AG04450 (cell line): ENCODE measurements at regions not wholly inside any gene's neighbourhood (a gene's known extent, or its start where the extent isn't known, plus 50 kb on each side); places are given as distances from the start of the nearest gene placed in this dataset.

Experiments
- CTCF ChIA-PET: fragments of 300-600, 350-600 bp; formaldehyde crosslinking; extraction: SDS; loops from one replicate; lab custom pipeline; 2022; ENCODE audit warnings: antibody characterized with exemption, inconsistent platforms; lab: Charles Lee
- POLR2A ChIA-PET: fragments of 350-600 bp; formaldehyde crosslinking; extraction: SDS; loops from one replicate; lab custom pipeline; 2021; ENCODE audit warnings: antibody characterized with exemption, inconsistent platforms; lab: Yijun Ruan, JAX
- DNase-seq: peaks from one replicate; pipeline ENCODE4 v3.0.0-alpha.2; 2011; ENCODE audit warnings: low read depth, low spot score
- H3K27ac ChIP-seq: one replicate; pipeline ENCODE4 v1.5.1; 2012; ENCODE audit warnings: low read depth, low read length, control low read depth
- H3K27me3 ChIP-seq: one replicate; pipeline ENCODE4 v1.6.0; 2012; ENCODE audit warnings: low read length; ENCODE audit not compliant: control insufficient read depth, insufficient read depth
- H3K4me3 ChIP-seq: 2 replicates; pipeline ENCODE4 v1.5.1; 2011; ENCODE audit warnings: mild to moderate bottlenecking, low read depth, low read length, control low read depth
- H3K9me3 ChIP-seq: 2 replicates; pipeline ENCODE4 v1.5.1; 2012; ENCODE audit warnings: low read length; ENCODE audit not compliant: control insufficient read depth, insufficient read depth
- TF ChIP-seq, protein P1 (sequence below): IDR thresholded peaks from 2 replicates; pipeline ENCODE4 v1.5.1; 2011; ENCODE audit warnings: low read depth, low read length, control low read depth, inconsistent platforms

DNA sequence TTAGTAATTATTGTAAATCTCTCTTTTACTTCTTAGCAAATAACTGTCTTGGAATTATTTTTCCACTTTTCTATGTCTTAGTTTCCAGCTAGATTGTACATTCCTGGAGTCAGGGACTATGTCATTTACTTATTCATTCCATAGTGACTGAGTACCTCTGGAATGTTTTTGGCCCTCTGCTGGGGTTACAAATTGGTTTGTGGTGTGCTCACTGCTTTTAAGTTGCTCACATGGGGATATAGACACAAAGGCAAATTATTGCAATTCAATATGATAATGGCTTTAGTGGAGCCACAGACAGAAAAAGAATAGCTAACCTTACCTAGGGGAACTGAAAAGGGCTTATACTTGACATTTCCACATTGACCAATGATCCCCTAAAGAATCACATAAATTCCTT is 63.7 kb upstream of the PDGFRA start:
- TF ChIP-seq, protein P1, sequence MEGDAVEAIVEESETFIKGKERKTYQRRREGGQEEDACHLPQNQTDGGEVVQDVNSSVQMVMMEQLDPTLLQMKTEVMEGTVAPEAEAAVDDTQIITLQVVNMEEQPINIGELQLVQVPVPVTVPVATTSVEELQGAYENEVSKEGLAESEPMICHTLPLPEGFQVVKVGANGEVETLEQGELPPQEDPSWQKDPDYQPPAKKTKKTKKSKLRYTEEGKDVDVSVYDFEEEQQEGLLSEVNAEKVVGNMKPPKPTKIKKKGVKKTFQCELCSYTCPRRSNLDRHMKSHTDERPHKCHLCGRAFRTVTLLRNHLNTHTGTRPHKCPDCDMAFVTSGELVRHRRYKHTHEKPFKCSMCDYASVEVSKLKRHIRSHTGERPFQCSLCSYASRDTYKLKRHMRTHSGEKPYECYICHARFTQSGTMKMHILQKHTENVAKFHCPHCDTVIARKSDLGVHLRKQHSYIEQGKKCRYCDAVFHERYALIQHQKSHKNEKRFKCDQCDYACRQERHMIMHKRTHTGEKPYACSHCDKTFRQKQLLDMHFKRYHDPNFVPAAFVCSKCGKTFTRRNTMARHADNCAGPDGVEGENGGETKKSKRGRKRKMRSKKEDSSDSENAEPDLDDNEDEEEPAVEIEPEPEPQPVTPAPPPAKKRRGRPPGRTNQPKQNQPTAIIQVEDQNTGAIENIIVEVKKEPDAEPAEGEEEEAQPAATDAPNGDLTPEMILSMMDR, result peak; percentile 21; the same call in 1 of the 2 replicates
- peak; percentile 78 for DNase-seq
- Histone ChIP-seq H3K27ac (no peak overlapping the region), H3K4me3 (no peak overlapping the region), H3K9me3 (no peaks in the 10 kb centered on the region), H3K27me3 (no peaks in the 10 kb centered on the region)
- ChIA-PET CTCF (no interaction called here), POLR2A (interaction anchor here (0.8 kb wide), 1 partner anchor 94 kb away, joined by 3 read pairs; no protein-coding TSS in a partner anchor)

DNA sequence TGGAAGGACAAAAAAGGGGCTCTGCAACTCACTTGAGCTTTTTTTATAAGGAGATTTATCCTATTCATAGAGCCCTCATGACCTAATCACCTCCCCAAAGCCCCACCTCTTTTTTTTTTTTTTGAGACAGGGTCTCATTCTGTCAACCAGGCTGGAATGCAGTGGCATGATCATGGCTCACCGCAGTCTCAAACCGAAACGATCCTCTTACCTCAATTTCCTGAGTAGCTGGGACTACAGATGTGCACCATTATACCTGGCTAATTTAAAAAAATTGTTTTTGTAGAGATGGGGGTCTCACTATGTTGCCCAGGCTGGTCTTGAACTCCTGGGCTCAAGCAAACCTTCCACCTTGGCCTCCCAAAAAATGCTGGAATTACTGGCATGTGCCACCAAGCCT is 61.6 kb upstream of the PDGFRA start:
- H3K9me3 ChIP-seq, result no peaks in the 10 kb centered on the region
- POLR2A ChIA-PET, result no interaction called here
- DNase-seq, result no peak
- TF ChIP-seq, protein P1, result no peak
- H3K4me3 ChIP-seq, result no peak overlapping the region
- H3K27me3 ChIP-seq, result no peaks in the 10 kb centered on the region
- H3K27ac ChIP-seq, result no peak overlapping the region
- CTCF ChIA-PET, result no interaction called here

DNA sequence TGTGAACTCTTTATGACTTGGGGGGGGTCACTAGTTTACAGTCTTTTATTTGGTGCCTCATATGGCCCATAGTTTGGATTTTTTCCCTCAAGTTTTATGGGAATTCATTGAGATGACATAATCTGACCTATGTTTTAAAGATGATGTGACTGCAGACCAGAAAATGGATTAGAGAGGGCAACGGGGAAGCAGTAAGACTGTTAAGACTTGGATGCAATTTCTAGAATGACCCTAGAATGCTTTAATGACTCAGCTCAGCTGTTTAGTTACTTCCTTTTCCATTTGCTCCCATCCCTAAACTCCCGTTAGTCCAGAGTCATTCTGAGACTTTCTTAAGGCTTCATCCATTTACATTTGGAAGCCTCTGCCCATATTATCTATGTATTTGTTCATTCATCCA is 59.9 kb upstream of the PDGFRA start:
- TF ChIP-seq, protein P1, result no peak
- ChIA-PET POLR2A (no interaction called here), CTCF (no interaction called here)
- no peak for DNase-seq
- Histone ChIP-seq H3K4me3 (no peak overlapping the region), H3K27me3 (no peaks in the 10 kb centered on the region), H3K27ac (no peak overlapping the region), H3K9me3 (no peaks in the 10 kb centered on the region)

DNA sequence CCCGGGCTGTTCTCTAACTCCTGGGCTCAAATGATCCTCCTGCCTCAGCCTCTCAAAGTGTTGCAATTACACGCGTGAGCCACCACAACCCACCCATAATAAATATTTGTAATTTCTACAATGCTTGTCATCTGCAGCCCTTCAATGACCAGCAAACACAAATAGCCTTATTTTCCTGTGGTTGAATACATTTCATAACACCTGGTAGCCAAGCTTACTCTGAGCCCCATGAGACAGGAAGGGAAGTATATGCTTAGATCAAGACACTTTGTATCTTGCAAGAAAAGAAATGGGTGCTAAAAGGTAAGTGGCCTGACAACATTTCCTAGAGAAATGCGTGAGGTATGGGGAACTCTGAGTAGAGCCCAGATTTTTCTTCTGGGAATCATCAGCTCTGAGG is 56.9 kb upstream of the PDGFRA start:
- no peak for DNase-seq
- POLR2A ChIA-PET, result no interaction called here
- TF ChIP-seq, protein P1, result no peak
- H3K27ac ChIP-seq, result no peak overlapping the region
- no peak overlapping the region for H3K4me3 ChIP-seq
- no peaks in the 10 kb centered on the region for H3K9me3 ChIP-seq
- CTCF ChIA-PET, result no interaction called here
- no peaks in the 10 kb centered on the region for H3K27me3 ChIP-seq

DNA sequence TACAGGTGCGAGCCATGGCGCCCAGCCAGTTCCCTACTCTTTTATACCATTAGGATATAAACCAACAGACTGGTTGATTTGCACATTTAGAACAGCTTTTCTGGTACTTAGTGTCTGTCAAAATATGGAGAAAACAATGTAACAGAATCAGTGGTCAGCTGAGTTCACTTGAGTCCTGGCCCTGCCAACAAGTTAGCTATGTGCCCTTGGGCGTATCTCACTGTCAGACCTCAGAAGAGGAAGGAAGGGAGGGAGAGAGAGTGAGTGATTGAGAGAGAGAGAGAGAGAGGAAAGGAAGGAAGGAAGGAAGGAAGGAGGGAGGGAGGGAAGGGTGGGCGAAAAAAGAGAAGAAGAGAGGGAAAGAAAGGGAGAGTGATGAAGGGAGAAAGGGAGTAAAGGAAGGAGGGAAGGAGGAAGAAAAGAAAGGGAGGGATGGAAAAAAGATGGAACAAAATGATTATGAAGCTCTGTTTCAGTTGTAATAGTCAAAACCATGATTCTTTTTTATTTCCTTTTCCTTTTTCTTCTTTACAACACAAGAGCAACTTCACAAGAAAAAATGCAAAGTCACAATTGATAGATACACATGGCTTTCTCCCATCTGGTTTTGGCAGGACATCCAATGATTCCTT is 55.7 kb upstream of the PDGFRA start:
- CTCF ChIA-PET, result no interaction called here
- POLR2A ChIA-PET, result no interaction called here
- H3K4me3 ChIP-seq, result no peak overlapping the region
- H3K27ac ChIP-seq, result no peak overlapping the region
- TF ChIP-seq, protein P1, result no peak
- H3K27me3 ChIP-seq, result no peaks in the 10 kb centered on the region
- DNase-seq, result no peak
- H3K9me3 ChIP-seq, result no peaks in the 10 kb centered on the region
